ENCODE measurements at regions not wholly inside any gene's neighbourhood (a gene's known extent, or its start where the extent isn't known, plus 50 kb on each side); places are given as distances from the start of the nearest gene placed in this dataset.

DNA sequence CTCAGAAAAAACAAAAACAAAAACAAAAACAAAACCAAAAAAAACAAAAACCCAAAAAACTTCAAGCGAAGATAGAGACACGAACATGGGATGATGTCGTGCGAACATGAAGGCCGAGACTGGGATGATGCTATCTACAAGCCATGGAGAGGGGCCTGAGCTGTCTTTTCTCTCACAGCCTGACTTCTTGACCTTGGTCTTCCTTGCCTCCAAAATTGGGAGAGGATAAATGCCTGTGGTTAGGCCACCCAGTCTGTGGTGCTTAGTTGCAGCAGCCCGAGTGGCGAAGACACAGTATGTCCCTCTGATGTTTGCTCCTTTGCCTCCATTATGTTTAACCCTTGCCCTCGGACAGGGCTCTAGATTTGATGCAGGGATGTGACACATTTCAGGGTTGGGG is 130.4 kb upstream of the BASP1 start:
- Histone ChIP-seq H3K4me3 (ENCODE audit: low read depth, low read length) (no peak overlapping the region), H3K27me3 (replicated peaks) (no peaks in the 10 kb centered on the region), H3K36me3 (replicated peaks) (no peaks in the 10 kb centered on the region), H3K27ac (no peak overlapping the region)
- TF ChIP-seq, protein P1, sequence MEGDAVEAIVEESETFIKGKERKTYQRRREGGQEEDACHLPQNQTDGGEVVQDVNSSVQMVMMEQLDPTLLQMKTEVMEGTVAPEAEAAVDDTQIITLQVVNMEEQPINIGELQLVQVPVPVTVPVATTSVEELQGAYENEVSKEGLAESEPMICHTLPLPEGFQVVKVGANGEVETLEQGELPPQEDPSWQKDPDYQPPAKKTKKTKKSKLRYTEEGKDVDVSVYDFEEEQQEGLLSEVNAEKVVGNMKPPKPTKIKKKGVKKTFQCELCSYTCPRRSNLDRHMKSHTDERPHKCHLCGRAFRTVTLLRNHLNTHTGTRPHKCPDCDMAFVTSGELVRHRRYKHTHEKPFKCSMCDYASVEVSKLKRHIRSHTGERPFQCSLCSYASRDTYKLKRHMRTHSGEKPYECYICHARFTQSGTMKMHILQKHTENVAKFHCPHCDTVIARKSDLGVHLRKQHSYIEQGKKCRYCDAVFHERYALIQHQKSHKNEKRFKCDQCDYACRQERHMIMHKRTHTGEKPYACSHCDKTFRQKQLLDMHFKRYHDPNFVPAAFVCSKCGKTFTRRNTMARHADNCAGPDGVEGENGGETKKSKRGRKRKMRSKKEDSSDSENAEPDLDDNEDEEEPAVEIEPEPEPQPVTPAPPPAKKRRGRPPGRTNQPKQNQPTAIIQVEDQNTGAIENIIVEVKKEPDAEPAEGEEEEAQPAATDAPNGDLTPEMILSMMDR (IDR thresholded peaks at IDR 0.05; ENCODE audit: low read depth, low read length, missing control alignments) = no peak
- in situ Hi-C loops (cut with HindIII; ENCODE audit: low pct_ligation_motif_present, low sequenced_read_pairs) = no loop called here
- DNase-seq = peak; percentile 57

DNA sequence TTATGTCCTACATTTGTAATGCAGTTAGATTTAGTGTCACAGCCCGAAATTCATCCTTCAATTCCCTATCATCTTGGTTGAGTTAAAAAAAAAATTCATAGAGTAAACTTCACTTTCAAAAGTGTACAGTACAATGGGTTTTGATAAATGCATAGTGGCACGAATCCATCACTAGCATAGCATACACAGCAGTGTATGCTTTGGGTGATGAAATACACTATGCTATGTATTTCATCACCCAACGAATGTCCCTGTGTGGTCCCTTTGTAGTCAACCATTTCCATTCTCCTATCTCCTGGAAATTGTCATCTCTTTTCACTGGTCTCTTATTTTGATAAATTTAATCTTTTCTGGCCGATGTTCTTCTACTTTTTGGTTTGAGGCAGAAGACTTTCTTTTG is 129.4 kb upstream of the BASP1 start:
- in situ Hi-C loops (cut with HindIII; ENCODE audit: low pct_ligation_motif_present, low sequenced_read_pairs) = no loop called here
- Histone ChIP-seq H3K4me3 (ENCODE audit: low read depth, low read length) (no peak overlapping the region), H3K36me3 (replicated peaks) (no peaks in the 10 kb centered on the region), H3K27me3 (replicated peaks) (no peaks in the 10 kb centered on the region), H3K27ac (no peak overlapping the region)
- TF ChIP-seq, protein P1 (IDR thresholded peaks at IDR 0.05; ENCODE audit: low read depth, low read length, missing control alignments) = no peak
- DNase-seq = no peak

- in situ Hi-C loops (cut with HindIII; ENCODE audit: low pct_ligation_motif_present, low sequenced_read_pairs) = no loop called here
- no peak overlapping the region for H3K4me3 ChIP-seq (ENCODE audit: low read depth, low read length)
- no peaks in the 10 kb centered on the region for H3K27me3 ChIP-seq (replicated peaks)
- TF ChIP-seq, protein P1 (IDR thresholded peaks at IDR 0.05; ENCODE audit: low read depth, low read length, missing control alignments) = no peak
- H3K27ac ChIP-seq = no peak overlapping the region
- H3K36me3 ChIP-seq (replicated peaks) = no peaks in the 10 kb centered on the region
- no peak for DNase-seq
These were observed 128.4 kb upstream of the BASP1 start for GRCh38 chr5:17089001-17089400.

DNA sequence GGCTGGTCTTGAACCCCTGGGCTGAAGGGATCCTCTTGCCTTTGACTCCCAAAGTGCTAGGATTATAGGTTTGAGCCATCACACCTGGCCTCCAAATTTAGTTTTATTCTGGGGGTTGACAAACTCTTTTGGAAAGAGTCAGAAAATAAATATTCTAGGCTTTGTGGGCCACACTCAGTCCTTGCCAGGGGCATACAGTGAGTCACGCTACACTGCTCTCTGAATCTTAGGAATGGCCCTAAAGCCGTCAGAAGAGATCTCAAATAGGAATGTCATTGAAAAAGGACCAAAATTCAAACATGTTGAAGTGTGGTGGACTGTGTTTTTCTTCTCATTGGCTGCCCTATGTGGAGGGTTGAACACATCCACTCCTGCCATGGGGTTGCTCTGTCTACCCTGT is 127.7 kb upstream of the BASP1 start:
- Histone ChIP-seq H3K4me3 (ENCODE audit: low read depth, low read length) (no peak overlapping the region), H3K27me3 (replicated peaks) (no peaks in the 10 kb centered on the region), H3K27ac (no peak overlapping the region), H3K36me3 (replicated peaks) (no peaks in the 10 kb centered on the region)
- TF ChIP-seq, protein P1 (IDR thresholded peaks at IDR 0.05; ENCODE audit: low read depth, low read length, missing control alignments) = no peak
- in situ Hi-C loops (cut with HindIII; ENCODE audit: low pct_ligation_motif_present, low sequenced_read_pairs) = no loop called here
- peak; percentile 28 for DNase-seq

DNA sequence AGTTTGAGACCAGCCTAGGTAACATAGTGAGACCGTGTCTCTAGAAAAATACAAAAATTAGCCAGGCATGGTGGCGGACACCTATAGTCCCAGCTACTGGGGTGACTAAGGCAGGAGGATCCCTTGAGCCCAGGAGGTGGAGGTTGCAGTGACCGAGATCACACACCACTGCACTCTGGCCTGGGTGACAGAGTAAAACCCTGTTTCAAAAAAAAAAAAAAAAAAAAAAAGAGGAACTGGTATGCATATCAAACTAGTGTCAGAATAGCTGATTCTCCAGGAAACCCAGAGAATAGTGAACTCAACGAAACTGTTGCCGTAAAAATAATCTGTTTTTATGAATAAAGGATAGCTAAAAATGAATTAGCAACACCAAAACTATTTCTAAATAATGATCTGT is 126.6 kb upstream of the BASP1 start:
- in situ Hi-C loops (cut with HindIII; ENCODE audit: low pct_ligation_motif_present, low sequenced_read_pairs) = no loop called here

DNA sequence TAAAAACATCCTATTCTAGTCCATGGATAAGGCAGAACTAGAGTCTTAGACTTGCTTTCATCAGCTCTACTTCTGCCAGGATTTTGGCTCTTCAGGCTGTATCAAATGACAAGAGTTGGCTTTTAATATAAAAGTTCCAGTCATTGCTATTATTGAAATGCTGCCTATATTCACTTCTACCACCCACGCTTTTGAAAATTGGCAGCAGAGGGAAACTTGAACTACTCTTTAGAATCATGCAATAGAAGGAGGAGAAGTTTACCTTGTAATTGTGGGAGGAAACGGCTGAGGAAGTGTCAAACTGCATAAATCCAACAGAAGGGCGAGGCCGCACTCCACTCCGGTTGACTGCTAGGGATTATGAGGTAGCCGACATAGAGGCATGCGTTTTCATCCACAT is 122.6 kb upstream of the BASP1 start:
- H3K4me3 ChIP-seq (ENCODE audit: low read depth, low read length) = no peak overlapping the region
- H3K27me3 ChIP-seq (replicated peaks) = no peaks in the 10 kb centered on the region
- DNase-seq = no peak
- in situ Hi-C loops (cut with HindIII; ENCODE audit: low pct_ligation_motif_present, low sequenced_read_pairs) = no loop called here
- no peak overlapping the region for H3K27ac ChIP-seq
- no peaks in the 10 kb centered on the region for H3K36me3 ChIP-seq (replicated peaks)
- TF ChIP-seq, protein P1 (IDR thresholded peaks at IDR 0.05; ENCODE audit: low read depth, low read length, missing control alignments) = no peak

More for the DNA sequence above, 126.6 kb upstream of the BASP1 start:
- H3K27me3 ChIP-seq (replicated peaks) = no peaks in the 10 kb centered on the region
- TF ChIP-seq, protein P1 (IDR thresholded peaks at IDR 0.05; ENCODE audit: low read depth, low read length, missing control alignments) = no peak
- DNase-seq = no peak
- no peaks in the 10 kb centered on the region for H3K36me3 ChIP-seq (replicated peaks)
- no peak overlapping the region for H3K4me3 ChIP-seq (ENCODE audit: low read depth, low read length)
- no peak overlapping the region for H3K27ac ChIP-seq

Measured in brain microvascular endothelial cell (primary cell).